Cerebellar cortex (tissue), 1 donor: ENCODE measurements at regions not wholly inside any gene's neighbourhood (a gene's known extent, or its start where the extent isn't known, plus 50 kb on each side); places are given as distances from the start of the nearest gene placed in this dataset.
A peak's percentile ranks its signal among the peaks of the same experiment; 100 is the strongest.

Experiments used
- DNase-seq: peaks from one replicate; pipeline ENCODE4 v3.0.0-alpha.2; 2015; ENCODE audit warnings: low spot score

- no peak for DNase-seq
Measured at GRCh38 chr15:99440551-99441443, 125.0 kb upstream of the MEF2A start.

GRCh38 chr15:99441444-99441800 is 124.4 kb upstream of the MEF2A start:
- no peak for DNase-seq

GRCh38 chr15:99441871-99442251 is 123.9 kb upstream of the MEF2A start:
- DNase-seq: no peak

GRCh38 chr15:99442252-99442897 is 123.4 kb upstream of the MEF2A start:
- no peak for DNase-seq

- DNase-seq: no peak
Measured at GRCh38 chr15:99443056-99443756, 122.6 kb upstream of the MEF2A start.

GRCh38 chr15:99443768-99444446 is 121.9 kb upstream of the MEF2A start:
- no peak for DNase-seq

- DNase-seq: no peak
Measured at GRCh38 chr15:99445272-99445850, 120.4 kb upstream of the MEF2A start.

- DNase-seq: no peak
Measured at GRCh38 chr15:99446565-99447496, 119.0 kb upstream of the MEF2A start.

GRCh38 chr15:99447497-99448371 is 118.0 kb upstream of the MEF2A start:
- DNase-seq: no peak

- no peak for DNase-seq
Measured at GRCh38 chr15:99449514-99449913, 116.3 kb upstream of the MEF2A start.

GRCh38 chr15:99450896-99451358 is 114.9 kb upstream of the MEF2A start:
- DNase-seq: no peak

- DNase-seq: no peak
Measured at GRCh38 chr15:99451484-99451883, 114.3 kb upstream of the MEF2A start.

- no peak for DNase-seq
Measured at GRCh38 chr15:99452010-99452409, 113.8 kb upstream of the MEF2A start.

- peak; percentile 83 for DNase-seq
Measured at GRCh38 chr15:99452728-99453636, 112.8 kb upstream of the MEF2A start.

GRCh38 chr15:99453637-99454030 is 112.2 kb upstream of the MEF2A start:
- no peak for DNase-seq

GRCh38 chr15:99454107-99454809 is 111.5 kb upstream of the MEF2A start:
- no peak for DNase-seq

GRCh38 chr15:99454941-99455788 is 110.6 kb upstream of the MEF2A start:
- DNase-seq: peak; percentile 73
